Heart left ventricle (tissue), 16 donors: ENCODE measurements at regions not wholly inside any gene's neighbourhood (a gene's known extent, or its start where the extent isn't known, plus 50 kb on each side); places are given as distances from the start of the nearest gene placed in this dataset.

Experiments
- ATAC-seq, 4 donors: fragments of 200-7000 bp; cut with Tn5 transposase; one replicate each; pipeline ENCODE4 v1.9.1; 2020 to 2022; ENCODE audit warnings: moderate library complexity in 4 of 4, mild to moderate bottlenecking in 3 of 4, moderate number of reproducible peaks in 1 of 4
- DNase-seq, 5 donors: peaks; one replicate each; pipeline ENCODE4 v3.0.0-alpha.2; 2020
- H3K27ac ChIP-seq, 12 donors: fragments of 200-600 bp; sonication (generic) in 4 of 12; one replicate each; pipeline versions ENCODE4 v1.5.0 to v1.8.0; 2016 to 2022; ENCODE audit warnings: mild to moderate bottlenecking in 2 of 12
- H3K27me3 ChIP-seq, 9 donors: fragments of 200-600 bp; sonication (generic) in 2 of 9; one replicate each; pipeline versions ENCODE4 v1.5.1 to v1.8.0; 2016 to 2022; ENCODE audit warnings: mild to moderate bottlenecking in 3 of 9
- H3K36me3 ChIP-seq, 9 donors: fragments of 200-600 bp; sonication (generic) in 2 of 9; one replicate each; pipeline versions ENCODE4 v1.5.0 to v1.8.0; 2018 to 2022; ENCODE audit warnings: mild to moderate bottlenecking in 2 of 9
- H3K4me1 ChIP-seq, 12 donors: fragments of 200-600 bp; sonication (generic) in 4 of 12; one replicate each; pipeline versions ENCODE4 v1.5.0 to v1.8.0; 2016 to 2022; ENCODE audit warnings: mild to moderate bottlenecking in 3 of 12
- H3K4me3 ChIP-seq, 12 donors: fragments of 200-600 bp; sonication (generic) in 4 of 12; one replicate each; pipeline versions ENCODE4 v1.5.0 to v1.8.0; 2017 to 2022; ENCODE audit warnings: mild to moderate bottlenecking in 9 of 12, moderate library complexity in 4 of 12
- H3K9me3 ChIP-seq, 12 donors: fragments of 200-600 bp; sonication (generic) in 4 of 12; one replicate each; pipeline versions ENCODE4 v1.5.0 to v1.8.0; 2016 to 2022; ENCODE audit warnings: mild to moderate bottlenecking in 1 of 12
- CTCF ChIP-seq, 12 donors: fragments of 200-600 bp; sonication (generic) in 4 of 12; IDR thresholded peaks; one replicate each; pipeline versions ENCODE4 v1.5.0 to v1.8.0; 2018 to 2022; ENCODE audit warnings: antibody characterized with exemption in 12 of 12, mild to moderate bottlenecking in 5 of 12
- POLR2A ChIP-seq, 2 donors: fragments of 450-650 bp; IDR thresholded peaks; one replicate each; pipeline ENCODE4 v1.6.1; 2017; ENCODE audit warnings: antibody characterized with exemption in 2 of 2, mild to moderate bottlenecking in 2 of 2, moderate library complexity in 2 of 2
- WGBS, 4 donors: extraction: QIAGEN DNeasy Blood & Tissue Kit in 2 of 4; methylation state at CpG; one replicate each; pipeline versions ENCODE4 v1.1.5 to v1.1.7; 2013 to 2018; 5-methylcytosine and 5-hydroxymethylcytosine counted together
- intact Hi-C, 10 donors: fragments of 100-400 bp; cut with DNase I; formaldehyde crosslinking; loops; one replicate each; pipeline versions ENCODE4 v1.11.1 to v1.14.2; 2022
- donor health status: ischemic (EF 13 %, LVEDD 7.1; RV severe dilation, severe dysfunction).
- donor health status: healthy with polysubstance abuse.
- donor health status: DM: no; HTN: yes; CAD: no.
- donor health status: DM: no; HTN: no; CAD: no.
- donor health status: ischemic (EF 25% LVEDD 6.9; RV normal size, moderate dysfunction).
- donor health status: ischemic (EF 25% LVEDD 5.7; RV mildly dilated, moderate dysfunction).
- donor health status: healthy.
- donor health status: DM: yes; HTN: yes; CAD: no.
- donor health status: ischemic (EF 35%, LVEDD 5.7; RV mildly dilated, moderate dysfunction).
- donor health status: nonischemic (EF 11% LVEDD 7.7; RV severe dilation, severe dysfunction).
- donor health status: DM: yes; HTN: yes; CAD: no.
- donor health status: PGD.
- donor health status: ischemic (EF 29% LVEDD 5.4; RV normal size, mild dysfunction).
- donor health status: nonischemic (EF 23%, LVEDD 6.1; RV moderate dilation, normal function).

- H3K27ac ChIP-seq: no peak overlapping the region
- intact Hi-C loops: no loop called here
- 63 to 76% (median 65%) methylated on average over 4 of the region's 4 CpGs for WGBS, 4 donors
- ATAC-seq: no peak
- no peaks in the 10 kb centered on the region for H3K36me3 ChIP-seq
- H3K4me3 ChIP-seq: no peak overlapping the region
- no peak for TF ChIP-seq CTCF (IDR thresholded peaks at IDR 0.05)
- TF ChIP-seq POLR2A (IDR thresholded peaks at IDR 0.05): no peak
- H3K27me3 ChIP-seq: no peaks in the 10 kb centered on the region
- H3K9me3 ChIP-seq: peaks cover 0 to 16% (median 0%) of the 10 kb centered on the region in 12 donors
- DNase-seq: no peak
- no peaks in the 10 kb centered on the region for H3K4me1 ChIP-seq
Observed at GRCh38 chr7:109020251-109020650, 450.6 kb downstream of the DNAJB9 start.

- H3K4me1 ChIP-seq: no peaks in the 10 kb centered on the region
- peaks cover 0 to 11% (median 0%) of the 10 kb centered on the region in 12 donors for H3K9me3 ChIP-seq
- no peak overlapping the region for H3K4me3 ChIP-seq
- H3K27ac ChIP-seq: no peak overlapping the region
- WGBS, 4 donors: 74 to 83% (median 75%) methylated on average over 2 of the region's 2 CpGs
- no peaks in the 10 kb centered on the region for H3K36me3 ChIP-seq
- DNase-seq (no peak), ATAC-seq (no peak)
- TF ChIP-seq CTCF (IDR thresholded peaks at IDR 0.05) (no peak), POLR2A (IDR thresholded peaks at IDR 0.05) (no peak)
- no peaks in the 10 kb centered on the region for H3K27me3 ChIP-seq
- intact Hi-C loops: no loop called here
Observed at GRCh38 chr7:109021390-109021789, 451.7 kb downstream of the DNAJB9 start.

- no peak for DNase-seq
Observed at GRCh38 chr7:109029866-109030265, 460.2 kb downstream of the DNAJB9 start.

GRCh38 chr7:109044691-109045090 lies 475.0 kb downstream of the DNAJB9 start:
- intact Hi-C loops: loop anchor here in 1 of 10 donors (10.0 kb wide), 1 partner anchor 60 kb away; no protein-coding TSS in a partner anchor
- H3K27ac ChIP-seq: no peak overlapping the region
- TF ChIP-seq CTCF (IDR thresholded peaks at IDR 0.05): no peak
- TF ChIP-seq POLR2A (IDR thresholded peaks at IDR 0.05): no peak
- no peaks in the 10 kb centered on the region for H3K27me3 ChIP-seq
- no peaks in the 10 kb centered on the region for H3K4me1 ChIP-seq
- H3K9me3 ChIP-seq: peaks cover 0 to 14% (median 3%) of the 10 kb centered on the region in 12 donors
- DNase-seq: no peak
- ATAC-seq: no peak
- no peak overlapping the region for H3K4me3 ChIP-seq
- no peaks in the 10 kb centered on the region for H3K36me3 ChIP-seq
- 48 to 58% (median 55%) methylated on average over 1 of the region's 1 CpG for WGBS, 4 donors

More at GRCh38 chr7:109029866-109030265, 460.2 kb downstream of the DNAJB9 start:
- H3K4me1 ChIP-seq: no peaks in the 10 kb centered on the region
- H3K4me3 ChIP-seq: no peak overlapping the region
- no peak for ATAC-seq
- peaks cover 0 to 6% (median 0%) of the 10 kb centered on the region in 12 donors for H3K9me3 ChIP-seq
- no peaks in the 10 kb centered on the region for H3K27me3 ChIP-seq
- WGBS, 4 donors: 79 to 88% (median 83%) methylated on average over 3 of the region's 3 CpGs
- H3K36me3 ChIP-seq: no peaks in the 10 kb centered on the region
- no peak overlapping the region for H3K27ac ChIP-seq
- TF ChIP-seq CTCF (IDR thresholded peaks at IDR 0.05) (no peak), POLR2A (IDR thresholded peaks at IDR 0.05) (no peak)
- intact Hi-C loops: no loop called here
